ENCODE measurements at regions not wholly inside any gene's neighbourhood (a gene's known extent, or its start where the extent isn't known, plus 50 kb on each side); places are given as distances from the start of the nearest gene placed in this dataset.

- DNase-seq (ENCODE audit: low read depth in 2 of 2): no peak
These were observed 565.1 kb downstream of the NPHP4 start for GRCh38 chr1:5427026-5427613.

DNA sequence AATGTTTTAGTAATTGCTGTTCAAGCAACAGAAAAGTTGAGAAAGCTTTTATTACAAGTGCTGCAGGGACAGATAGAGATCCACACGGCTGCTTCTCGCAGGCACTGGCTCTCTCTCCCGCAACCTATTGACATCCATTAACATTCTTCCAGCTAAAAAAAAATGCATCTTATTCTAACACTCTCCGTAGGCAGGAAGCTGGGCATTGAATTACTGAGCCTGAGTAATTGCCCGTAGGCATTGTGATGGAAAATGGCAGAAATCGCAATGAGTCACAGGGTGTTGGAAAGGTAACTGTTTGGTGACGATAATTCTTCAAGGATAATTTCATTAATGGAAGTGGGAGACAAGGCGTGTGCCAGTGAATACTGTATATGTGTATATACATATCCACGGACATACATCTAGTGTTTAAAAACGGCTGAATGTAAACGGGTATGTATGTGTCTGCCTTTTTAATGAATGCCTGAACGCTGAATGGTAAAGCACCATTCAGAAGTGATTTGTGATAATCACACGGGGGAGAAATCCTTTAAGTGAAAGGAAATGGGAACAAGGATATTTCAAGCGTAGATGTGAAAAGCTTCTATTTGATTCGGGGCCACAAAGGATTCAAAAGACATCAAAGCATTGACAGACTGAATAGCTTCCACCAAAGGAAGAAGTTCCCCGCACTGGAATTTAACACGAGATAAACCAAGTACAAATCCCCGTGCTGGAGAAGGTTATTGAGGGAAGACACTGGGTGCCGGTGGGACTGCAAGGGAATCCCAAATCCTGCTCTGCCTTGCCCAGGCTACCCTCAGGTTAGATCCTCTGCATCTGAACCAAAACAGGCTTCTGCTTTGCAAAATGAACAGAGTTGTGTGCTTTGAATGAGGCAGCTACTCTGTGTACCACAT, 567.2 kb downstream of the NPHP4 start:
- DNase-seq (ENCODE audit: low read depth in 2 of 2): no peak

DNA sequence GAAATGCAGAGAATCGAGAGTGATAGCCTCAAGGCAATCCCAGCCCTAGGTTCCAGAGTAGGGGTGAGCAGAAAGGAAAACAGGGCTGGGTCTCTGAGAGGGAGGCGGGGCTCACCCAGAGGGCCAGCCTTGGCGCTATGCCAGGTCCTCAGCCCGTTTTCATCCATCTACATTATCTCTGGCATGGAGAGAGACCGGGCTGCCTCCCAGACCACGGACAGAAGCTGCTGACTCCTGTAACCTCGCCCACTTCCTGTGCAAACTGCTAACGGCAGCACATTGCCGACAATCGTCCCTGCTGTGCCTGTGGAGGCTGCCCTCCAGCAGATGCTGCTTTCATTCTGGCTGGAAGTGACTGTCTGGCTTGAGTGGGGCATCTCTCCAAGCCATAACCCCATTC, 569.1 kb downstream of the NPHP4 start:
- peak; percentile 3 to 14 for DNase-seq (ENCODE audit: low read depth in 2 of 2)

GRCh38 chr1:5419501-5419900, 572.7 kb downstream of the NPHP4 start:
- no peak for DNase-seq (ENCODE audit: low read depth in 2 of 2)

DNA sequence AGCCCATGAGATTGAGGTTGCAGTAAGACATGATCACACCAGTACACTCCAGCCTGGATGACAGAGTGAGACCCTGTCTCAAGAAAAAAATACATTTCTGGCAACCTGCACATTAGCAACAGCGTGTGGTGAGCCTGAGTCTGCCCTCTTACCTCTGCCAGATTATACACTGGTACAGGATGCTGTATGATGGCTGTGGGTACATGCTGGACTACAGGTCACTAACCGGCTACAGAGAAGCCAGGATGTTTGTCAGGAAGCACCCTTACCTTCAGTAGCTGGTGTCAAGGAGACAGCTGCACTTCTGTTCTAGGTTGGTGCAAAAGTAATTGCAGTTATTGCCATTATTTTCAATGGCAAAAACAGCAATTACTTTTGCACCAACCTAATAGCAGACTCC, 575.7 kb downstream of the NPHP4 start:
- DNase-seq (ENCODE audit: low read depth in 2 of 2): no peak

GRCh38 chr1:5415606-5416005, 576.6 kb downstream of the NPHP4 start:
- no peak for DNase-seq (ENCODE audit: low read depth in 2 of 2)

- no peak for DNase-seq (ENCODE audit: low read depth in 2 of 2)
These were observed 581.6 kb downstream of the NPHP4 start for GRCh38 chr1:5410652-5411051.

GRCh38 chr1:5408401-5408800, 583.8 kb downstream of the NPHP4 start:
- DNase-seq (ENCODE audit: low read depth in 2 of 2): no peak

DNA sequence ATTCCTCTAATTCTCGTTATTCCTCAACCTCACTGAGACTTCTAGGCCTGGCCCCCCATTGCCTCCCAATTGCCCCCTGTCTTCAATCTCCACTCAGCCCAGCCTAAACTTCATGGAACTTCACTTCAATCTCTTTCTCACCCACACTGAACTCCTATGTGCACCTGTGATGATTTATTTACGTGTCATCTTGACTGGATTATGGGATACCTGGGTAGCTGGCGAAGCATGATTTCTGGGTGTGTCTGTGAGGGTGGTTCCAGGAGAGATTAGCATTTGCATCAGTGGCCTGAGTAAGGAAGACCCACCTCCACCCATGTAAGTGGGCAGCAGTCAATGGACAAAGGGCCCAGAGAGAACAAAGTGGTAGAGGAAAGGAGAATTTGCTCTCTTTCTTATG, 587.0 kb downstream of the NPHP4 start:
- no peak for DNase-seq (ENCODE audit: low read depth in 2 of 2)

- DNase-seq (ENCODE audit: low read depth in 2 of 2): no peak
These were observed 587.6 kb downstream of the NPHP4 start for GRCh38 chr1:5404412-5405203.

DNA sequence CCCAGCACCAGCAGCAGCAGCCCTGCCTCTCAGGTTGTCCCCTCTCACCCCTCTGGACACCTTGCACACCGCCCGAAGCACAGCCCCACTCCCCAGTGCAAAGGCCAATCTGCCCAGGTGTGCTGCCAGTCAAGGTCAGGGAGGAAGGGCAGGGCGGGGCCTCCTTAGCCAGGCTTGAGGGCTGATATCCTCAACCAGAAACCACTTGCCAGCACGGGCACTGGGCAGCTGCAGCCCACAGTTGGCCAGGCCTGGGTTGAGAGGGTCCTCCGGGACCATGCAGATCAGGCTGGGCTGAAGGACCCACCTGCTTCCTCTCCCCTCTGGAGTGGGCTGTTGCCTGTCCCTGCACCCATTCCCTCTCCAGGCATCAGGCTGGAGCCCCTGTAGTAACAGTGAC, 588.3 kb downstream of the NPHP4 start:
- no peak for DNase-seq (ENCODE audit: low read depth in 2 of 2)

- DNase-seq (ENCODE audit: low read depth in 2 of 2): no peak
These were observed 589.6 kb downstream of the NPHP4 start for GRCh38 chr1:5402618-5403017.

DNA sequence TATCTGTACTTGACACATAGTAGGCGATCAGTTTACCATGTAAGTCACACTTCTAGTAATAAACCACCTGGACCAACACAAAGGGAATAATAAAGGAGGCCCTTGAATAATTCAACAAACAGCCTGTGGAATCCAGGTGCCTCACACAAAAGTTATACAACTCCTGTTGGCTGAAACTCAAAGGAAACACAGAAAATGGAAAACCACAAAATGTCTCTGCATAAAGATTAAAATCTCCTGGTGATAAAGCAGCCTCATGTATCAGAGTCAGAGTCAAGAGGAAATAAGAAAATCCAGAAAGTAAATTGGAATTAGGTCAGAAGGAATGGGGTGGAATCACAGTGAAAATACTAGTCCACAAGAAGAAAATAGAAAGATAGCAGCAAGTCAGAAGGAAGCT, 592.5 kb downstream of the NPHP4 start:
- no peak for DNase-seq (ENCODE audit: low read depth in 2 of 2)

DNA sequence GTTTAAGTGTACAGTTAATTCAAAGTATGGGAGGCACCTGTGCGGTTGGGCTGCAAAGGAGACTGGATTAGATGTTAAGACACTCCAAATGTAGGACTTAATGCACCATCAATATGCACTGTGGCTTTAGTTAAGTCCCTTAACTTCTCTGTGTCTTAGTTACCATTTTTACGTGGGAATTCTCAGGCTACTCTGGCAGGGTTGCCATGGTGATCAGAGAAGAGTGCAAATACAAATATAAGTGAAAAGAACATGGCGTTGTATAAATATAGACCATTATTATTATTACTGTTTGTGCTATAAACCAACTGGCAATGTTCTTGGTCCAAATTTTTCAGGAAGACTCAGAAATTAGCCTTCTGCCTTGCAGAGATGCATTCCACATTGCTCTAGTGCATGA, 595.6 kb downstream of the NPHP4 start:
- DNase-seq (ENCODE audit: low read depth in 2 of 2): no peak

- no peak for DNase-seq (ENCODE audit: low read depth in 2 of 2)
These were observed 598.1 kb downstream of the NPHP4 start for GRCh38 chr1:5394111-5394510.

DNA sequence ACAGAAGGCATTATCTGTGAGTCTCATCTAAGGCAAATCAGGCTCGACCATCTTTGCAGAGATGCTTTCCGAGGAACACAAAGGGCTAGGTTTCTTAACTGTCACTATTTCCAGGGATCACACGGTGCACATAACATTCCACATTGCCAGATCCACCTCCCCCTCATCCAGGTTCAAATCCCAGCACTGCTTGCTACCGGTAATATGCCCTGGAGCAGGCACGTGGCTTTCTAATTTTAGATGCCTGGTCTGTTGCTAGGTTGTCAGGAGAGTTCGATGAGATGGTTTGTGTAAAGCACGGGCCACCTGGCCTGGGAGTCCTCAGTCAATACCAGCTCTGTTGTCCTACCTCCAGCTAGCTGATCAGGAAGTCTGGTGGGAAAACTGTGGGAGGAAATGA, 598.6 kb downstream of the NPHP4 start:
- DNase-seq (ENCODE audit: low read depth in 2 of 2): no peak

DNA sequence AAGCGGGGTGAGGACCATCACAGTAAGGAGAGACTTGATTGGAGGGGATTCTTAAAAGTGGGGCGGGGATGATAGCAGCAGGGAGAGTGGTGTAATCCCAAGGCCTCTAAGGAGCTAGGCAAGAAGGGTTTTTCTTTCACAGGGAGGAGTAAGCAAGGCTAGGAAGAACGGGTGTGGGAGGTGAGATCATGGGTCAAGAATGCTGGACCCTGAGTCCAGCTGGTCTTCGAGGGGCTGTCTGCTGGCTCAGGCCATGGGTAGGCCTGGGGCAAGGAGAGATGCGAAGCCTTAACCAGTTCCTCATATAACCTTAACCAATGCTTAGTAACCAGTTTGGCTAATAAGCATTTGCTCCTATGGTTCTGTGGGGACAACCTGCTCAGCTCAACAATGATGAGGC, 599.1 kb downstream of the NPHP4 start:
- no peak for DNase-seq (ENCODE audit: low read depth in 2 of 2)

GRCh38 chr1:5391725-5392124, 600.5 kb downstream of the NPHP4 start:
- DNase-seq (ENCODE audit: low read depth in 2 of 2): no peak

DNA sequence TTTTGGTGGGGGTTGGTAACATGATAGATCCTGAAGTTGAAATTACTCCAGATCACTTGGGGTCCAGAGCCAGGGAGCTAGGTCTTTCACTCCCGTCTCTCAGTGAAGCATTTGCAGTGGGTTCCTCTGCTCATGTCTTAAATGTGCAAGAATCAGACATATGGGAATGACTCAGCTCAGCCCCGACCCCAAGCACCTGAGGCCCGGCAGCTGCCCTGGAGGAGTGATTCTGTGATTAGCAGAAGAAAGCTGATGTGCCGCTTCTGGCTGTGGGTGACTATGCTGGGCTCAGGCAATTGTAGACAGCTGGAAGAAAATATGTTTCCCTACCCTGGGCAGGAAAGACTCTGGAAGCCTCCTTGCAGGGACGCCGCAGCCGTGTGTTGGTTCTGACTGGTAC, 601.7 kb downstream of the NPHP4 start:
- DNase-seq (ENCODE audit: low read depth in 2 of 2): no peak

- no peak for DNase-seq (ENCODE audit: low read depth in 2 of 2)
These were observed 602.9 kb downstream of the NPHP4 start for GRCh38 chr1:5389101-5389885.

GRCh38 chr1:5388622-5389021, 603.6 kb downstream of the NPHP4 start:
- DNase-seq (ENCODE audit: low read depth in 2 of 2): no peak

DNA sequence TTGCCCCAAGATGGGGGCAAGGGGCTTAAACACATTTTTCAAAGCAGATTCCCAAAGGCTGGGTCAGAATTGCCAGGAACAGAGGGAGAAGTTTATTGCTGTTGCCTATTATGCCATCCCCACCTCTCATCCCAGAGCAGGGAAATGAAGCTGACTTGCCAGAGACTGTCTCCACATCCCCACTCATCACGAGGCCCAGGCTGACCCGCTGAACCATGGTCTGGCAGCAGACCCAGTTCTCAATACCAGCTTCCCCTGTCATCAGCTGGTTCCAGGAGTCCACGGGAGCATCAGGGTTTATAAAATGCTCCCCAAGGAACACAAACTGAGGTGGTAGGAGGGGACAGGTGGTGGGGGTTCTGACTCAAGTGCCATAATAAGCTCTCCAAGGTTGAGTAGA, 605.9 kb downstream of the NPHP4 start:
- DNase-seq (ENCODE audit: low read depth in 2 of 2): no peak

Data from stimulated activated CD4-positive, alpha-beta T cell treated with anti-CD3 and anti-CD28 coated beads, Interleukin-15, amount 100 ng/mL, for 48 hours (primary cell).